D721Med (cell line): ENCODE measurements at regions not wholly inside any gene's neighbourhood (a gene's known extent, or its start where the extent isn't known, plus 50 kb on each side); places are given as distances from the start of the nearest gene placed in this dataset.

ENCODE experiments used
- DNase-seq: peaks from one replicate; pipeline ENCODE4 v3.0.0; 2011; ENCODE audit warnings: low spot score; ENCODE audit not compliant: insufficient read length
- FAIRE-seq: peaks from 2 replicates; lab custom pipeline; 2011; peaks lifted over from hg19 to GRCh38; lab: Jason Lieb, UNC
- CTCF ChIP-seq: IDR thresholded peaks from 2 replicates; pipeline ENCODE4 v1.5.1; 2012; ENCODE audit warnings: mild to moderate bottlenecking, control low read depth; ENCODE audit not compliant: insufficient read depth; ENCODE audit errors: missing control alignments

DNA sequence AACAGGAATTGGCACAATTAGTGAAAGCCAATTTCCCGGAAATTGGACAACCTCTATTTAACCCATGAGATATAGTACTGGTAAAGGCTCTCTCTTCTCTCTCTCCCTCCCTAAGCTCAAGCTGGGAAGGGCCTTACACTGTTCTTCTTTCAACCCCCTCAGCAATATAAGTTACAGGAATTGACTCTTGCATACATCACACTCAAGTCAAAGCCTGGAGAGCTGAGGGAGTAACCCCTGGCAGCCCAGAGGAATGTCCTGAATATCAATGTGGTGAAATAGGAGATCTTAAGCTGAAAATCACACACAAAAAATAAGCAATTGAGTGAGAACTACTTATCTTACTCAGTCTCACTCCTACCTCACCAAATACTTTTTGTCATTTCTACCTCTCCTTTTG lies 186.9 kb upstream of the SPOCK3 start:
- TF ChIP-seq CTCF = no peak
- DNase-seq (no peak), FAIRE-seq (no peak)

DNA sequence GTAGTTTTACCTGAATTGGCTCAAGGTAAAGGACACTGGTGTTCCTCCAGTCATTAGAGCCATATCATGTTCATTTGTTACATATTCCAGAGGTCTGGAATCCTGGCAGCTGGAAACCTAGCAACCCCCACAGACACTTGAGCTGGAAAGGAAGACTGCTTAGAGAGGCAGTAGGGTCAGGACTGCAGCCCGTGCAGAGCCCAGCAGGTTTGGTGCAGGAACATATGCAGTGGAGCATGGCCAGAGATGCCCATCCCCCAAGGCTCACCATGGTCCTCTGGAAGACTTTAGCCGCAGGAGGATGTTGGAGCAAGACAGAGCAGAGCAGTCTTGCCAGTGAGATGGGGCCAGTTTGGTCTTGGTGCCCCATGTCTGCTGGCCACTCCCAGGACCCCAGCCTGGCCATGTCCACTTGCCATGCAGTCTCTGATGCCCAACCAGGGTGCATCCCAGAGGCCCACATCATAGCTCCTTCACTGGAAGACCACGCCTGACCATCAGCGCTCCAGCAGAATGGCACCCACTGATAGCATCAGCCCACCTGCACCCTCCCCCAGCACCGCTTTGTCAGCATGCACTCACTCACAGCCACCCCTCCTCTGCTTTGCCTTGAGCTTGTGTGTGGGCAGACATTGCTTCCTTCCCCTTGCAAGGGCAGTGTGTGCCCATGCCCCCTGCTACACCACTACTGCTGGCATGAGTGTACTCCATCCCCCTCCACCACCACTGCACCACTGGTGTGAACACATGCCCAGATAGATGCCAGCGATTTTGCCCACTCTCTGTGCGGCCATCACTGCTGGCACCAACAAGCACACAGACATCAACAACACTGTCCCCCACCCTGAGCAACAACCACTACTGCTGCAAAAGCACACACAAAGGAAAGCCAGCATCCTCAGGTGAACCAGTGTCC lies 190.3 kb upstream of the SPOCK3 start:
- TF ChIP-seq CTCF = no peak
- DNase-seq (no peak), FAIRE-seq (no peak)

- no peak for TF ChIP-seq CTCF
- no peak for DNase-seq
- no peak for FAIRE-seq
These were observed 193.9 kb upstream of the SPOCK3 start for GRCh38 chr4:167428156-167428555.

- no peak for TF ChIP-seq CTCF
- no peak for FAIRE-seq
- DNase-seq = no peak
These were observed 197.1 kb upstream of the SPOCK3 start for GRCh38 chr4:167431371-167431770.

DNA sequence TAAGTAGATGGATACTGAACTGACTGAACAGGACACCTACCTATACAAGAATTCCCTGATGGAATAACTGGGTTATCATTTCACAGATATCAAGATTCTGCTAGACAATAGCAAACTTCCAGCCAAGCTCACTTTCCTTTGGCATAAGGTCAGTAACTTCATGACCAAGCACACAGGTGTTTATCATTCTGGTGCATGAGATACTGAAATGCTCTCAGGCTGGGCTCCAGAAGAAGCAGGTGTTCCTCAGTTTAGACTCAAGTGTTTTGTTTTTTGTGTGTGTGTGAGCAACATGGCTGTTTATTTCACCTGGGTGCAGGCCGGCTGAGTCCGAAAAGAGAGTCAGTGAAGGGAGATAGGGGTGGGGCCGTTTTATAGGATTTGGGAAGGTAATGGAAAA lies 201.5 kb upstream of the SPOCK3 start:
- FAIRE-seq (no peak), DNase-seq (no peak)
- no peak for TF ChIP-seq CTCF

DNA sequence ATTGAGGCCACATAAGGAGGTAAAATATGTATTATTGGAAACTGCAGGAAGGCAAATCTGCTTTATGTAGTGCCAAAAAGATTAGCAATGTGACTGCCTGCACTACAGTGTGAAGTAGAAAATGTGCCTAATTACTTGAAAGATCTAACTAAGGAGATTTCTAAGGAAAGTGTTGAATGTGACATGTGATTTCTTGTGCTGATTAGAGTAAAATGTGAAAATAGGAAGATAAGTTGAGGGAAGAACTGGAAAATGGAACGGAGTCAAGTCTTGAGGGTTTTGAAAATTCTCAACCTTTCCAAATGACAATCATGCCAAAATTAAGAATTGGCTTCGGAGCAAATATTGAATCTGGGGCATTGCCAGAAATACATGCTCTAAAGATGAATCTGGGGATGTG lies 209.5 kb upstream of the SPOCK3 start:
- DNase-seq = no peak
- no peak for FAIRE-seq
- TF ChIP-seq CTCF = no peak

DNA sequence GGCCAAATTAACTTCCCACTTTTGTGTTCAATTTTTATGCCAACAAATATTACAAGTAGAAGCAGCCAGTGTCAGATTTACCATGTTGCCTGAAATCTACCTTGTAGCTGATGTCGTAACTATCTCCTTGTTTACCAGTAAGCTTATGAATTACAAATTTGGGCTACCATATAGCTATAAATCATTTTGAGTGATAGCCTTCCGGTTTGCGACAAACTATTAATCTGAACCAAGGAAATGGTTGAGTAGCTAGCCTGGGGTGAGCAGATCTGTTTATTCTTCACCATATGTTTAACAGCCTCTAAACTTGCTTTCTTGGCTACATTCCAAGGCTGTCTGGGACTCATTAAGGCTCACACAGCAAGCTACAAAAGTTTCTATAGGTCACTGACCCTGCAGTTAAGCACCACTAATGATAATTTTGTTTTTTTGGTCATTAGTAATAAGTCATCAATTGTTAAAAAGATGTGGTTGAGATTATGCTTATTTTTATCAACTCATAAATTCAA lies 218.7 kb upstream of the SPOCK3 start:
- TF ChIP-seq CTCF = no peak
- FAIRE-seq (no peak), DNase-seq (no peak)
